NCI-H345 (cell line): ENCODE measurements at regions not wholly inside any gene's neighbourhood (a gene's known extent, or its start where the extent isn't known, plus 50 kb on each side); places are given as distances from the start of the nearest gene placed in this dataset.

Source experiments
- DNase-seq: peaks from one replicate; lab custom pipeline; 2025; lab: John Stamatoyannopoulos, UW

DNA sequence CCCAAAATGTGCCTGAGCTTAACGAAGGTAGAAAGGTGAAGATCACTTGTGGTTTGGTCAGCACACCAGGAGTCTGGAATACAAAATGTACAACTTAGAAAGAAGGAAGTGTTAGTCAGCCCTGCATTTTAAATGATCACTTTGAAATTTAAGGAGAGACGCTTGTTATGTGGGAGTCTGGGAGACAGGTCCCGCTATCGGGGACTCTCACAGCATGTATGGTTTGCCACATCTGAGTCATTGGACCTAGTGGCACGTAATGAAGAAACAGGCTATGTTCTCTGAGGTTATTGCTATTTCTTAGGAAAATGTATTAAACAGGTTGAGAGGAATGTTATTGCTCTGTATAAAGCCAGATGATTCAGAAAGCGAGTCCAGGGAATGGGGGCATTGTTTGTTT, 2362.5 kb upstream of the WWC1 start:
- no peak for DNase-seq

- DNase-seq, result no peak
Measured at GRCh38 chr5:165940541-165940940, 2350.9 kb upstream of the WWC1 start.

- no peak for DNase-seq
Measured at GRCh38 chr5:165956854-165957253, 2334.6 kb upstream of the WWC1 start.

- no peak for DNase-seq
Measured at GRCh38 chr5:165981671-165982070, 2309.8 kb upstream of the WWC1 start.

GRCh38 chr5:165996201-165996875, 2295.1 kb upstream of the WWC1 start:
- DNase-seq, result no peak

DNA sequence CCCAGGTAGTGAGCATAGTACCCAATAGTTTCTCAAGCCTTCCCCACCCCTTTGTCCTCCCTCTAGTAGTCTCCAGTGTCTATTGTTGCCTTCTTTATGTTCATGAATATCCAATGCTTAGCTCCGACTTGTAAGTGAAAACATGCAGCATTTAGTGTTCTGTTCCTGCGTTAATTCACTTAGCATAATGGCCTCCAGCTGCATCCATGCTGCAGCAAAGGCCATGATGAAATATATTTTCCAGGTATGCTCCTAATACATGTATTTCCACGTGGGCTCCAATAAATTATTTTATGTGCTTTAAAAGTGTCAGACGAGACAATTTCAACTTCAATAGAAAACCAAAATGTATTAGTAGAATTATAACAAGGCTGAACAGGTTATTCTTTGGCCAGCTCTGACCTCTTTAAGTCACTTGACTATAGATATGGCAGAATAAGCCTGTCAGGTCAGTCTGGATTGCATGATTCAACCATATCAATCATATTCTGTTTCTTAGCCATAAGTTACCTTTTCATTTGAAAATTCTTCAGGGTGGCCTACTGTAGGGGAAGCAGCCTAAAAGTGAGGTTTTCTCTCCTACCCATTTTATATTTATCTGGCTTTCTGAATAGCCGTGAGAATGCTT, 2291.6 kb upstream of the WWC1 start:
- no peak for DNase-seq

- DNase-seq, result no peak
Measured at GRCh38 chr5:166004006-166004405, 2287.4 kb upstream of the WWC1 start.

GRCh38 chr5:166013415-166013814, 2278.0 kb upstream of the WWC1 start:
- no peak for DNase-seq

DNA sequence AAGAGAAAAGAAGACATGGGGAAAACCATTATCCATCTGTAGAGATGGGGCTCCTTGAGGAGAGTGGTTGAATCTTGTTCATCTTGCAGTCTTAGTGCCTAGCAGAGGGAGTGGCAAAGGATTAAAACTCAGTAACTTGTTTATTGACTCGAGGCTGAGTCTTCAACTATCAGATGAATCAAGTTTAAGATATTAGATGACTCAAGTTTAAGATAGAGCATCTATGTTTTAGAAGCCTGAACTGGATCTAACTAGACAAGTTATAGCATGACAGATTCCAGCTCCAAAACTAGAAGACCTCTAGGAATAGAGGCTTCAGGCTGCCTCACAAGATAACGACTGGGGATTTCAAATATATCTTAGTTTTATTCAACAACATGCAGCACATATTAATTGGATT, 2277.2 kb upstream of the WWC1 start:
- DNase-seq, result no peak

DNA sequence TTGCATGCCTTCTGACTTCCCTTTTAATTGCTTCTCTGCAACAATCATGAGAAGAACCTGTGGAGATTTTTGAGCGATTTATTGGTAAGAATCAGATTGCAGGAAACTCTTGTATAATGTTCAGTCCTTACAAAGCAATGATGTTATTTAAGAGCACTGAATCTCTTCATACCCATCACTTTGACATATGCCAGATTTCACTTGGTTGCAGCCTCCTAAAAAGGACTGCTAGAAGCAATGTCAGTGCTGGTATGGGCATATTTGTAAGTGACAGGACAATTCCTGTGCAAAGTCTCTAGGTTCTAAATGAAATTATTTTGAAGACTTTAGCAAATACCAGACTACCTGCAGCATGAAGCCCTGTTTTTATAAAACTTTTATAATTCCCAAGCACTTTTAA, 2272.7 kb upstream of the WWC1 start:
- DNase-seq, result no peak

DNA sequence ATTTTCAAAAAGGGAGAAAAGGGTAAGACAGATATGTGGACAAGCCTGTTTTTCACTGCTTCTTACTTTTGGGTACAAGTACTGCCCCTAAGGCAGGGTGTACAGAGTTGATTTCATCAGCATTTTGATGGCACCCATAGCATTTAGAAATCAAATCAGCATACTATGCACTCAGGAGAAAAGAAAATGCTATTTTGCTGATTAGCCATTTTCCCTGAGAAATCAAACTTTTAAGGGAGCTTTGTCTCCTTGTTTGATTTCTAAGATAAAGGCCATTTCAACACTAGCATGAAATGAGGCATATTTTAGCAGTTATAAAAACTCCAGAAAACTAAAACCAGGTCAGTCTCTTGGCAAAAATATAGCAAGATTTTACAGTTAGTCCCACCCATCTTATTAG, 2269.4 kb upstream of the WWC1 start:
- no peak for DNase-seq

GRCh38 chr5:166024970-166025369, 2266.5 kb upstream of the WWC1 start:
- no peak for DNase-seq

GRCh38 chr5:166027582-166027981, 2263.9 kb upstream of the WWC1 start:
- no peak for DNase-seq

DNA sequence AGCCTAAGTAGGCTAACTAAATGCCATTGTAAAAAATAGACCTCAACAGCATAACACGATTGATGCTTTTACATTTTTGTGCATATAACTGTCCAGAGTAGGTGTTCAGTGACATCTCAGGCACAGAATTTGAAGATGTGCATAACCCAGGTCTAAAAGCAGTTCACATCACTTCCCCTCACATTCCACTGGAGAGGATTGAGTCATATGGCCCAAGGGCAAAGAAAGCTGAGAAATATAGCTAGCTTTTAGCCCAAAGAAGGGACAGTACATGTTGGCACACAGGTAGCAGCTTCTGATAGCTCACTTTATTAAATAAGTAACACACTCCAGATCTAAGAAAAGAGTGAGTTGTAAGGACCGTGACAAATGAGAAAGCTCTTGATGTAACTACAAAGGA, 2259.5 kb upstream of the WWC1 start:
- DNase-seq, result no peak

DNA sequence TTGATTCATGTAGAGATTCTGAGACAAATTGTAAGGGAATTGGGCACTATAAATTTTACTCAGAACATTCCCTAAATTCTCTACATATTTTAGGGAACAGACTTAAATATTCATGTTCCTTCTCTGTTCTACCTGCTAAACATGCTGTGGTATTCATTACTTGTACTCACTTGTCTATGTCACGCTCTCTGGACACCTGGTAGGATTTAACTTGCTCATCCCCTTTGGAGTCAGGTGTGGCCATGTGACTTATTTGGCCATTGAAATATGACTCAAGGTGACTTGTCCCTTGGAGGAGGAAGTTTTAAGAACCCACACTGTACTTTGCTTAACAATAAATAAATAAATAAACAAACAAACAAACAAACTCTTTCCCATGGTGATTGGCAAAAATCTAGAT, 2258.8 kb upstream of the WWC1 start:
- no peak for DNase-seq

DNA sequence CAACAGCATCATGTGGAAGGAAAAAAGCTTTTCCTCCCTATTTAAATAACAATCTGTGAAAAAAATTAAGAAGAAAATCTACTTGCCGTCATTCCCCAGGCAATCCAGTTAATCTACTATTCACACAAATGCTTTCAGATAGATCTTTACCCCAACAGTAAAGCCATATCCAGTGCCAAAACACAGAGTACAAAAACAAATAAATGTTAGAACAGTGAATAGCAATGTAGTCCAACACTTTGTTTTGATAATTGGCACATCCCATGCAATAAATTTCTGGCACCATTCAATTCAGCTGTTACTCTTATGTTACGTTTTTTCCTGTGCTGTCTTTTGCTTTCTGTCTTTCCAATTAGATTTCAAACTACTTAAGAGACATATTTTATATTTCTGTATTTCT, 2245.5 kb upstream of the WWC1 start:
- DNase-seq, result no peak

DNA sequence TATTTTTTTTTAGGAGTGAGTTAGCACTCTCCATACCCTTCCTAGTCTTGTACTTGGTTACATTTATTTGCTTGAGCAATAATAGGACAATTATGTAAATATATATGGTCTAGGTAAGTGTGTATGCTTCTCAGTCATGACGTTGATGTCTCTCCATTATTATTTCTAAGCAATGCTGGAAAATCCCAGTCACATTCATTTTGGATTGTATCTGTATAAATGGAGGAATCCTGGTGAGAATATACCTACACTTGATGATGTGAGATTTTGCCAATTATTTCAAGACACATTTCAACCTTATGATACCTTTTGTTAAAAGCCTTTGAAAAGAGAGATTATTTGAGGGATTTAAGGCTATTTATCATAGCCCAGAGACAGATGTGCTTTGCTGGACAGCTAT, 2244.5 kb upstream of the WWC1 start:
- DNase-seq, result no peak

GRCh38 chr5:166050531-166050930, 2240.9 kb upstream of the WWC1 start:
- no peak for DNase-seq

- no peak for DNase-seq
Measured at GRCh38 chr5:166058660-166059059, 2232.8 kb upstream of the WWC1 start.

DNA sequence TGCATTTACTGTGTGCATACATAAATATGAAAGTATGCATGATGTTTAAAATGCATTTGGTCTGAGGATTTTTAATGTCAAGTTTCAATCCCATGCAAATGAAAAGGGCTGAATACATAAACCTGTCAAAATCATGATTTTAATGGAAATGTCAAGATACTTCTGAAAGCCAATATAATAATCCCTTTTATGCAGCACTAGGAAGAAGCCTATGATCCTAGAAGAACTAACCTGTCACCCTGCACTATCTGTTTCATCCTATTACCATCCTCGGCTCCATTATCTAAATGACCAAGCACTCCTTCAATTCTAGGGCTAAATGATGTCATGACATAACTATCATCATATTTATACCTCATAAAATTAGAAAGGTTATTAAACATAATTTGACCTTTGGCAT, 2229.4 kb upstream of the WWC1 start:
- no peak for DNase-seq

GRCh38 chr5:166062719-166063118, 2228.7 kb upstream of the WWC1 start:
- no peak for DNase-seq

DNA sequence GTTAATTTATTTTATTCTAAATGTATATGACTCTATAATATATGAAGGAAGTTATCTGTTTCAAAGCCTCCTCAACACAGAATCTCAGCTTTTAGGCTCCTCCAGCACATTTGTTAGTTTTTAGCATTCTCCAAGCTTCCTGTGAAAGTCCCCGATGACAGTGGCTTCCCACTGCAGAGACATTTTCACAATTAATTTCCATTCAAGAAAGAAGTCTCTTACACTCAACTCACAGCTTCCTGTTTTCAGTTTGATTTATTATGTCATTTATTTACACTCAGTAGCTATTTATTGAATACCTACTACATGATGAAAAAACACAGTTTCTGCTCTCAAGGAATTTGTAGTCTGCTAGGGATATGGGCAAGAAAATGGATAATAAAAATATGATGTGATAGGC, 2228.2 kb upstream of the WWC1 start:
- DNase-seq, result no peak

DNA sequence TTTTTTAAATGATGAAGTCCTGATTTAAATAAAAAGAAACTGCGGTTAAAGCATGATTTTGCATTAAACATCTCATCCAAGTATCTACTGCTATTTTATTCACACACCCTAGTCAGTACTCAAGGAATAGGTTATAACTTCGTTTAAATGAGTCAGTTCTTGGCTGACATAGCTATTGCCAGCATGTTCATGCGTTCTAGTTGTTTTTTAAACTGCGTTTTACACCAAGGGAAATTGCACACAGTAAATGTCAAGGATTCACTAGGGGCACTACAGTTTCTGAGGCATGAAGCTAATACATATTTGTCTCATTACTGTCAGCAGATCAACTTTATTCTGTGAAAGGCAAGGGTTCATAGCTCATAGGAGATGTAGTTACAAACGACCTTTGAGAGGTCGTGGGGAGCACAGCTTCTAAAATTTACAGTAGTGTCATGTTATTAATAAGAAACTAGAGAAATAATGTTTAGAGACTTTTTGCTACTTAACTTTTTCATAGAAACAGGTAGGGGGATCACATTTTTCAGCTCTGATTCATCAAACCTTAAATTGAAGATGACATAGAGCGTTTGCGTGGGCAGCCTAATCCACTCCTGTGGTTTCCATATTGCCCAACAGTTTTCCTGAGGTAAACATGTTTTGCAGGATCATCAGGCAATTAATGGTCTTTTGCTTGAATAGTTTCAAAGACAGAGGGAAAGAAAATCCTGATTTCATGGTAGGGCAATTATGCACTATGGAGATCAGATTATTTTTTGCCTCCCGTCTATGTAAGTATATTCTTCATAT, 2222.7 kb upstream of the WWC1 start:
- no peak for DNase-seq
